Osteocyte (in vitro differentiated cells): ENCODE measurements at regions not wholly inside any gene's neighbourhood (a gene's known extent, or its start where the extent isn't known, plus 50 kb on each side); places are given as distances from the start of the nearest gene placed in this dataset.

Source experiments
- DNase-seq: peaks from one replicate; pipeline ENCODE4 v3.0.0; 2021; ENCODE audit warnings: mixed read lengths; ENCODE audit not compliant: unreplicated experiment; ENCODE audit errors: extremely low spot score
- H3K27ac Mint-ChIP-seq: one replicate; pipeline ENCODE4 v1.8.0; 2021; ENCODE audit warnings: mild to moderate bottlenecking, mixed read lengths; ENCODE audit not compliant: unreplicated experiment
- H3K27me3 Mint-ChIP-seq: one replicate; pipeline ENCODE4 v1.8.0; 2021; ENCODE audit warnings: mixed read lengths; ENCODE audit not compliant: unreplicated experiment
- H3K36me3 Mint-ChIP-seq: one replicate; pipeline ENCODE4 v1.8.0; 2021; ENCODE audit warnings: mixed read lengths; ENCODE audit not compliant: unreplicated experiment
- H3K4me1 Mint-ChIP-seq: one replicate; pipeline ENCODE4 v1.8.0; 2021; ENCODE audit warnings: mixed read lengths; ENCODE audit not compliant: unreplicated experiment
- H3K4me3 Mint-ChIP-seq: one replicate; pipeline ENCODE4 v1.8.0; 2021; ENCODE audit warnings: mild to moderate bottlenecking, moderate library complexity, mixed read lengths; ENCODE audit not compliant: unreplicated experiment
- H3K9me3 Mint-ChIP-seq: one replicate; pipeline ENCODE4 v1.8.0; 2021; ENCODE audit warnings: mixed read lengths; ENCODE audit not compliant: unreplicated experiment
- CTCF ChIP-seq: fragments of 200-600 bp; sonication (generic); IDR thresholded peaks from 2 replicates; pipeline ENCODE4 v1.5.0; 2021; ENCODE audit warnings: antibody characterized with exemption, mild to moderate bottlenecking, moderate library complexity

GRCh38 chr1:194052514-194053338 lies 866.3 kb upstream of the B3GALT2 start:
- no peak for DNase-seq
- H3K4me3 Mint-ChIP-seq: no peak overlapping the region
- H3K27ac Mint-ChIP-seq: no peak overlapping the region
- H3K27me3 Mint-ChIP-seq: no peaks in the 10 kb centered on the region
- H3K9me3 Mint-ChIP-seq: peaks cover 3% of the 10 kb centered on the region
- TF ChIP-seq CTCF: no peak
- no peaks in the 10 kb centered on the region for H3K36me3 Mint-ChIP-seq
- peaks cover 4% of the 10 kb centered on the region for H3K4me1 Mint-ChIP-seq

GRCh38 chr1:194047921-194048320 lies 861.5 kb upstream of the B3GALT2 start:
- Mint-ChIP-seq H3K4me3 (no peak overlapping the region), H3K27ac (no peak overlapping the region), H3K9me3 (peaks cover 5% of the 10 kb centered on the region), H3K4me1 (peaks cover 5% of the 10 kb centered on the region), H3K27me3 (no peaks in the 10 kb centered on the region), H3K36me3 (no peaks in the 10 kb centered on the region)
- no peak for DNase-seq
- no peak for TF ChIP-seq CTCF

- no peak for DNase-seq
- no peak for TF ChIP-seq CTCF
- H3K4me3 Mint-ChIP-seq: no peak overlapping the region
- no peak overlapping the region for H3K27ac Mint-ChIP-seq
- H3K9me3 Mint-ChIP-seq: peaks cover 5% of the 10 kb centered on the region
- H3K36me3 Mint-ChIP-seq: no peaks in the 10 kb centered on the region
- no peaks in the 10 kb centered on the region for H3K27me3 Mint-ChIP-seq
- H3K4me1 Mint-ChIP-seq: peaks cover 7% of the 10 kb centered on the region
Measured at GRCh38 chr1:194047206-194047605, 860.8 kb upstream of the B3GALT2 start.

GRCh38 chr1:194045416-194045815 lies 859.0 kb upstream of the B3GALT2 start:
- H3K9me3 Mint-ChIP-seq: peaks cover 5% of the 10 kb centered on the region
- no peak for DNase-seq
- H3K27ac Mint-ChIP-seq: no peak overlapping the region
- no peaks in the 10 kb centered on the region for H3K36me3 Mint-ChIP-seq
- H3K4me1 Mint-ChIP-seq: peaks cover 7% of the 10 kb centered on the region
- H3K27me3 Mint-ChIP-seq: no peaks in the 10 kb centered on the region
- no peak overlapping the region for H3K4me3 Mint-ChIP-seq
- no peak for TF ChIP-seq CTCF

- no peak for TF ChIP-seq CTCF
- Mint-ChIP-seq H3K27ac (no peak overlapping the region), H3K9me3 (peaks cover 5% of the 10 kb centered on the region), H3K36me3 (no peaks in the 10 kb centered on the region), H3K27me3 (no peaks in the 10 kb centered on the region), H3K4me3 (no peak overlapping the region), H3K4me1 (peaks cover 7% of the 10 kb centered on the region)
- no peak for DNase-seq
Measured at GRCh38 chr1:194044892-194045291, 858.5 kb upstream of the B3GALT2 start.
